ENCODE measurements at regions not wholly inside any gene's neighbourhood (a gene's known extent, or its start where the extent isn't known, plus 50 kb on each side); places are given as distances from the start of the nearest gene placed in this dataset.

DNA sequence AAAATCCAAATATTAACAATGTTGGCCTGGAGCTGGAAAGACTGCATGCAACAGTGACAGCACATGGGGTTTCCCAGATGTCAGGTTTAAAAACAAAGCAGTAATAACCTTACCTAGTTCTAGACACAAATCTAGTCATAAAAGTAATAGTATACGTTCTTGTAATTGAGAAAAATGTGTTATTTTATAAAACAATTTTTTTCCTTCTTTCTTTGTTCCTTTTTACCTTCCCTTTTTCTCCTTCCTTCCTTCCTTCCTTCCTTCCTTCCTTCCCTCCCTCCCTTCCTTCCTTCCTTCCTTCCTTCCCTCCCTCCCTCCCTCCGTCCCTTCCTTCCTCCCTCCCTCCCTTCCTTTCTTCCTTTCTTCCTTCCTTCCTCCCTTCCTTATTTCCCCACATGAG is 242.7 kb upstream of the PDE10A start:
- DNase-seq, result no peak

DNA sequence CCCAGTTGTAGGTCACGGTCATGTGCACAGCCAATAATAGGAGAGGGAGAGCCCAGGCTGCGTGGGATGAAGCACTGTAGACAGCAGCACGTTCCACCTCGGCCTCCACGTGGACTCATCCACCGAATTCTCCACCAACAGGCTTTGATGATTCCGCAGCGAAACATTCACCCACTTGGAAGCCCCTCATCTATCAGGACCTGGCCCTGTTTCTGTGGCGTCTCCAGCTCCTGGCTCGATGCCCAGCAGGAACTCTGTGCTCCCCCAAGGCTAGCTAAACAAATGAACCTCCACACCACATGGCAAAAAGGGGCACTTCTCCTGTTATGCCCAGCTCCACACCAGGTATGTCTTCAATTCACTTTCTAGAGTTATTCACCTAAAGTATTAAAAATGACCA is 237.9 kb upstream of the PDE10A start:
- DNase-seq, result no peak

DNA sequence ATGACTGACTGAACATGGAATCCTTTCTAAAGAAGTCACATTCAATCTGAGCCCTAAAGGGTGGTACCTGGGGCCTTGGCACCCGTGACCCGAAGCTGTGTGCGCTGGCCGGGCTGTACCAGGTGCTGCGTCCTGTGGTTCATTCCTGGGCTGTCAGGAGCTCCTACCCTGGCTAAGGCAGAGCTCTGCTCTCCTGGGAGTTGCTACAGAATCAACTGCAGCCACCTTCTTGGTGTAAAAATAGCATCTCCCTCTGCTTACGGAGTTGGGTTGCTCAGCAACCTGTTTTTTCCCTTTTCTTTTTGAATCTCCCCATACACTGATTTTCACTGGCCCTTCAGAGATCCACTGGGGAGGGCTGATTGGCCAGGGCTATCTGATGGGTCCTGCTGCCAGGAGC is 236.6 kb upstream of the PDE10A start:
- DNase-seq, result no peak

DNA sequence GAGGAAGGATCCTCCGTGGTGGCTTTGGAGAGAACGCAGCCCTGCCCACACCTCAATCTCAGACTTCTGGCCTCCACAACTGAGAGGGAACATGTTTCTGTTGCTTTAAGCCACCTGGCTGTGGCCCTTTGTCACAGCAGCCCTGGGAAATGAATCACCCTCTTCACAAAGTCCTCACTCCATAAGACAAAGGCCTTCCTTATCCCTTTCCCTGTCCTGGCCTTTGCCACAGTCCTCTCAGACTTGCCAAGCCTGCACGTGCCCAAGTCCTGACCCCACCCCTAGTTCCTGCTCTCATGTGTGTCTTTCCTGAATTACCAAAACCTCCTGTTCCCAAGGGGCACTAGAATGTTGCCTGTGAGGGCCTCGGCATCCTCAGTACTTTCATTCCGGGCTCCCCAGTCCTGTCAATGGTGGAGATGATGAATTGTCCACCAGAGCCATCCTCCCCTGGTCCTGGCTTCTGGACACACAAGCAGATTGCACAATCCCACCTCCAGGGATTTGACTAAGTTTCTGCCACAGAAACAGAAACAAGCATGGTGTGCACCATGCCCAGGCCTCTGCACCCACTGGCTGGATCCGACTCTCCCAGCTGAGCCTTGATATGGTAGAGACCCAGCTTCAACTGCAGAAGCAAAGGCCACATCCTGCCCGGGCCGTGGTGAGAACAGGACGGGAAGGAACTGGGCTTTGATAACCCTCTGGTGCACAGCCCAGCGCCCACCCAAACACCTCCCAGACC is 232.6 kb upstream of the PDE10A start:
- DNase-seq, result no peak

DNA sequence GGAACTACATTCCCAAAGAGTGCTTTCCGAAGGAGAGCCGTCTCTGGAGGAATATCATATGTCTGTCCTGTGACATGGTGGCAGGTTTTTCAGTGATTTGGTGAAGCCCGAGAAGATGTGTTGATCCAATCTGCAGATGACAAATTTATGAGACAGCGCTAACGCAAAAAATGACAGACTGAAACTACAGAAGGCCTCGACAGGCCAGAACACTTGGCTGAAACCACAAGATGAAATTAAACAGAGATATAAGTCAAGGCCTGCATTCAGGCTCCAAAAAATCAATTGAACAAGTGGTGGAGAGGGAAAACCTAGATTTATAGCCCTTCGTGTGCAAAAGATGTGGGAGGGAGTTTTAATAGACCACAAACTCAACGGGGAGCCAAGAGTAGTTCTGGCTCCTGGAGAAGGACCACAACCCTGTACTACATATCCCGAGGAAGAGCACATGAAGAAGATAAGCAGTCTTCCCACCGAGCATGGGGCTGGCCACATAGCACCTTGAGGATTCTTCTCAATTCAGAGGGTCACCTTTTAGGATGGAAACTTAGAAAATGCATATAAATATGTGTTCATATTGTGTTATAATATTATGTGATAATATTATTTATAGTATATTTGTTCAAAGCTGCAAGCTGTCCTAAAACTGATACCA is 231.3 kb upstream of the PDE10A start:
- DNase-seq, result no peak

DNA sequence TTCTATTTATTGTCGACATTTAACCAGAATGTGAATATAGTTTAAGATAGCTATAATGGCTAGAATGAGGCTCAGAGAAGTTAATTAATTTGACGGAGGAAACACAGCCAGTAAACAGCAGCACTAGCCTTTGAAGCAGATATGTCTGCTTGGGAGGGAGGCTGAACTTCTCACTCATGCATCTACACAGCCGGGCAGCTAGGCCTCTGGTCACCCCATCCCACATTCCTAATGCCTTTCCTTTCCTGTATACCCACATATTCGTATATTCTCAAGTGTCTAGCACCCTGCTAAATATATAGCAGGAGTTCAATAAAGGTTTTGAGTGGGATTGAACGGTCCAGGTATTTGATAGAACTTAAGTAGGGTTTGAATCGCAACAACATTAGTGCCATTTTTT is 230.4 kb upstream of the PDE10A start:
- no peak for DNase-seq

DNA sequence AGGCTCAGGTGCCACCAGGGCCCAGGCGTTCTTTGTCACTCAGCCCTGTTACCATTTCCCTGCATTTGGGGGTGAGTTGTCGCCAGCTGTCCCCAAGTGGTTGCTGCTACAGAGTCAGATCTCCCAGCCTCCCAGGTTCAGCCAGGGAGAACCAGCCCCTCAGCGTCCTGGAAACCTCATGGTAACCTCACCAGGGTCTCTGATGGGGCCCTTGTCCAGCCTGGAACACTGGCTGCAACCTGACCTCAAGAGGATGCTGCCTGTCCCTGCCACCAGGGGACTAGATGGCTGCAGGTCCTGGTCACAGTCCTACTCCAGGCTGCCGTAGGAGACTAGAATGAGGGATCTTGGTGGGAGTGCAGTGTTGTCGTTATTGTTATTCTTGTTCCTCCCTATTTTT is 228.3 kb upstream of the PDE10A start:
- no peak for DNase-seq

DNA sequence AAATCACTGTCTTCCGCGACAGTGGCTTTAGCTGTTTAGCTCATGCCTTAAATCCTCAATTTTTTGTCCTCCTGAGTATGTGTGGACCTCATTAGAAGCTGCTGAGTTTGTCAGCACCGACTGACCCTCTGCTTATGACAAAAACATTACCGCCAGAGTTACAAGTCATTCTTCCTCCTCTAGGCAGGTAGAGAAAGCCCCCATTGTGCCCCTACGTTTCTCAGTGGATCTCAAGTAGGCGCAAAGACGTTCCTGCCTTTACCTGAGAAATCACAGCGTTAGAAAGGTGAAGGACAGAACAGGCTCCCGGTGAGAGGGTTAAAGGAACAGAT is 227.3 kb upstream of the PDE10A start:
- DNase-seq, result no peak

DNA sequence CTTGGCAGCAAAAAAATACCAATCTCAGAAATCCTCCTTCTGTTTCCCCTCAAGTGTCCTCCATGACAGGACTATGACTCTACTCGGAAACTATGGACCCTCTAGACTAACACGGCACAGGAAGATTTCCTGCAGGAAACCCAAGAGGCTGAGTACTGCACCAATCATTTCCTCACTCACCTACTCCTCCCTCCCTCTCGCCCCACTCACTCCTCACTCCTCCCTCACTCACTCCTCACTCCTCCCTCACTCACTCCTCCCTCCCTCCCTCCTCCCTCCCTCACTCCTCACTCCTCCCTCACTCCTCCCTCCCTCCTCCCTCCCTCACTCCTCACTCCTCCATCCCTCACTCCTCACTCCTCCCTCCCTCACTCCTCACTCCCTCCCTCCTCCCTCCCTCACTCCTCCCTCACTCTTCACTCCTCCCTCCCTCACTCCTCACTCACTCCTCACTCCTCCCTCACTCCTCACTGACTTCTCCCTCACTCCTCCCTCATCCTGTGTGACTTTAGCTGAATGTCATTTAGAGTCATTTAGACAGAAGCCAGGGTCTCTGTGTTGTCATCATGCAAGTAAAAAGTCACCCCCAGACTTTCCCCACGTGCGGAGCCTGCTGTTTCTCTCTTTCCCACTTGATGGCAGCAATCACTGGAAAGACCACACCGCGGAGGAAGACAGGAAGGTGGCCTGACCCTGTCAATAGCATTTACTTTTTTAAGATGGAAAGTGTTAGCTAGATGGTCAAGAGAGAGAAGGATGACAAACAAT is 226.8 kb upstream of the PDE10A start:
- no peak for DNase-seq

DNA sequence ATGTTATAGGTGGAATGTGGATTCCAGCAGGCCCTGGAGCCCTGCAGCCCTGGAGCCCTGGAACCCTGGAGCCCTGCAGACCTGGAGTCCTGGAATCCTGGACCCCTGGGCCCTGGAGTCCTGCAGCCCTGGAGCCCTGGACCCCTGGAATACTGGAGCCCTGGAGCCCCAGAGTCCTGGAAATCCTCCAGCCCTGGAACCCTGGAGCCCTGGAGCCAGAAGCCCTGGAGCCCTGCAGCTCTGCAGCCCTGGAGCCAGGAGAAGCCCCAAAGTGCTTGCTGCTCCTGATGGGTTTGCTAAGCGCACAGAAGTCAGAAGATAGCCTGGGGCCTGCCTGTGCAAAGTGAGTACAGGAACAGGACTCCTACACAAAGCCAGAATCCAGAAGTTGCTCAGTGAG is 223.1 kb upstream of the PDE10A start:
- no peak for DNase-seq

DNA sequence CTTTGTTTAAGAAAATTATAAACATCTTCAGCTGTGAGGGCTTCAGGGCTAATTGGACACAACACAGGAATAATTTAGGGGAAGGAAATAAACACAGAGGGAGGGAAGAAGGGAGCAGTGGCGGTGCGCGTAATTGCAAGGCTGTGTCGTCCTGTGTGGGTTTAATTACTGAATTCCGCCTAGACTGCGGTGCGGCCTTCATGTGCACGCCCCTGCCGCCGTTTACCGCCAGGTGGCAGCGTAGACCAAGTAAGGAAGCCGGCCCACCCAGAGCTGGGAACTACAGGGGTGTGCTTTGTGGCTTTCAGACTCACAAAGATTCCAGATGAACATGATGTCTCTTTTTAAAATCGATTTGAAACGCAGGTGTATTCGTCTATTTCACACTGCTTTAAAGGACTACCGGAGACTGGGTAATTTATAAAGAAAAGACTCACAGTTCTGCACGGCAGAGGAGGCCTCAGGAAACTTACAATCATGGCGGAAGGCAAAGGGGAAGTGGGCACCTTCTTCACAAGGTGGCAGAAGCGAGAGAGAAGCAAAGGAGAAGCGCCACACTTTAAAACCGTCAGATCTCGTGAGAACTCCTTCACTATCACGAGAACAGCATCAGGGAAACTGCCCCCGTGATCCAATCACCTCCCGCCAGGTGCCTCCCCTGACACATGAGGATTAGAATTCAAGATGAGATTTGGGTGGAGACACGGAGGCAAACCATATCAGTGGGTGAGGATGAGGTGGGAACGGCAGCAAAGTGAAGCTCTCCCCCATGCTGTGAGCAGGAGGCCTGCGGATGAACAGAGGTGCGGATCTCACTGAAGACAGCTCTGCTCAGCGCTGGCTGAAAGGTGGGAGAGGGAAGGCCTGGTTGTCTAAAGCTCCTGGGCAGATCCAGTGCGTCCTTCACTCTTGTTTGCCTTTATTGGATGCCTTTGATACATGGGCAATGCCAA is 222.0 kb upstream of the PDE10A start:
- DNase-seq, result peak; percentile 68

DNA sequence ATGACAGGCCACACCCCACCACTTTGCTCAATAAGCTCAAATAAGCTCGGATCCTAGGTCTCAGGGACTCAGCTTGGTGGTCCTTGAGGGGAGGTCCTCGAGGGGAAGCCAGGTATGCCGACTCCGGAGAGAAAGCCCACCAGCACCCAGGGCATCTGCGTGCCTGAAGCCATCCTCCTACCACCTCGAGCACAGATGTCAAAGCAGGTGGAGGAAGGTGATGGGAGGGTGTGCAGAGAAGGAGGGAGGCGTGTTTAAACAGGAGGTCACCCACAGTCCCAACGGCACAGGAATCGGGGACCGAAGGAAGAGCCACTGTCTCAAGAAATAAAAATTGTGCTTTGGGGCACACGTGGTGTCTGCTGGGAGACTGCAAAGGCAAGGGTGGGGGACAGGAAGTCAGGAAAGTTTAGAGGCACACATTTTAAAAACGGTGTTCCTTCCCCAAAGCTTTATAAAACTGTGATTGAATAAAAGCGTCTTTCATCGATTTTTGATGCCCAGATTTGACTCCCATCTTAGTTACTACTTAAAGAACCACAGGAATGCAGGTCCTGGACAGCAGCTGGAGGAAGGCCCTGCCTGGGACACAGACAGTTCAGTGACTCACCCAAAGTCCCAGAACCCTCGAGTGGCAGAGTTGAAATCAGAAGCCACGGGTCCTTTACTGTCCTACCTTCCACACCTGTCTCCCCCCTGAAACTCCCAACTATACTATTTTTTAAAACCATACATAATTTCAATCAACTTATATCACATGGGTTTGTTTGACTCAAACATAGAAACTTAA is 221.0 kb upstream of the PDE10A start:
- DNase-seq, result no peak

DNA sequence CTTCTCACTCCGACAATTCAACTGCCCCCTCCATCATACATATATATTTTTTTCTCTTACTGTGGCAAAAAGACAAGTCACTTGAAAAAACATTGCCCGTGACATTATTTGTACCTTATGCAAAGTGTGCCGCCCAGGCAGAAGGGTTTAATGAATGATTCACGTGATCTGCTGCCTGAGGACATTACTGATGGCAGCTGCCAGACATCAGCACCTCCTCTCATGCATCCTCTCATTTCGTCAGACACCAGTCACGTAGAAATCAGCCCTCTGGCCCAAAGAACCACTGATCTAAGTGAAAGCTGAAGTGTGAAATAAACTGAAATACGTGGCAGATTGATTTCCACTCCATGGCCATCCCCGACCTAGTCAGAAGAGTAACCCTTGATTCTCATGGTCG is 218.8 kb upstream of the PDE10A start:
- DNase-seq, result no peak

DNA sequence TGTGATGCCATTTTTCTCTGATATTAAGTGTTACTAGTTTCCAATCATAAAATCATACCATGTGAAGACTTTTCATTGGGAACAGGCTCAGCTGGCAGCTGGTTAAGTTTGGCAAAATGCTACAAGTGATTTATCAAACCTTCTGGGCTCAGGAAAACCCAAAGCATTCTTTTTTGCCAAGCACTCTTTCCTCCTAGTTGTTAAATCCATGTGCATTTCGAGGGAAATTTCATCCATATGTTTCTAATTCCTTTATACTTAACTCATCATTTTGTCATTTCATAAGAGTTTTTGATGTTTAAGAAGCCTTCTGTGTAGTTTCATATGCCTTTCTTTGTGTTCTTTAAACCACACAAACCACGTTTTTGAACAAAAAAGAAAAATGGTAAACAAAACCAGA is 217.6 kb upstream of the PDE10A start:
- DNase-seq, result no peak

DNA sequence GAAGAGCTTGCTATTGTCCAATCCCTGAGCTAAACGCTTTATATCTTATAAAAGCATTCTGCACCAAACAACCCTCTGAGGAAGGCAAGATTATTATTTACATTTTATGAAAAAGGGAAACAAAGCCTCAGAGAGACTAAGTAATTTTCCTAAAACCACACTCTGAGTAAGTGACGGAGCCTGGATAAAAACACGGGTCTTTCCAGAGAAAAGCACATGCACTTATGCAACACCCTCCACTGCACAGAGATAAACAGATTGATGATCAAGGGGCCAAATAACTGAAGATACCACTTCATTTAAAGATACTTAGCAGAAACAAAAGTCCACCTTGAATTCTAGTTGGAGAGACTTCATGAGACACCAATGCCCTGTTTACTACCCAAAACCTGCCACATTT is 214.7 kb upstream of the PDE10A start:
- DNase-seq, result no peak

DNA sequence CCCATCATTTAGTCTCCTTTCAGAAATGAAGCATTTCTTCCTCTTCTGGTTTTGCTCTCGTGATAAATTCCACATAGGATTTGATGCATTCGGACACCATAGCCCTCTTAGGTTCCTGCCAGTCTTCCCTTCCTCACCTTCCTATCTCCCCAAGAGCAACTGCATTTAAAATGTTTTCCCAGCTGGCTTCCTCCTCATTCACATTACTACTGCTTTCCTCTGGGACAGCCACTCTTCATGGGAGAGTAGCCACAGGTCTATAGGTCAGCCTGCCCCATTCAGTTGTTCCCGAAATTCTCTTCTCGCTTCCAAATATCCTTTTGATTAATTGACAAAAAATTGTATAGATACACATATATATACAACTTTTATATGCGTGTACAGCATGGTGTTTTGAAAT is 214.2 kb upstream of the PDE10A start:
- DNase-seq, result no peak

DNA sequence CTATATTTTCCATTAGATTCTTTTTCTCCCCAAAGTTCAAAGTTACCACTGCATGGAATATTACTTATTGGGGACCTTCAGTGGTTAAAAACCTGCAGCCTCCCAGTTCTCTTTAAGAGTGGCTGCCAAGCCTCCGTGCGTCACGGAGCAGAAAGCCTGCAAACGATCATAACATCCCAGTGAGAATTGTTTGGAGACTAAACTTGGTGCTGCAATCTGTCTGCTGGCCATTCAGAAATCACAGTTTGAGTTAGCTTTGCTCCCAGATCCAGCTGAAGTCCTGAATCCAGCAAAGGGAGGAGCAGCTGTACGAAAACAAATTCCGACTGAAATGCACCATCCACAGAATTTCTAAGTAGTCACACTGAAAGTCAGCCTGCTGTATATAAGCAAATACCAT is 213.5 kb upstream of the PDE10A start:
- DNase-seq, result no peak

DNA sequence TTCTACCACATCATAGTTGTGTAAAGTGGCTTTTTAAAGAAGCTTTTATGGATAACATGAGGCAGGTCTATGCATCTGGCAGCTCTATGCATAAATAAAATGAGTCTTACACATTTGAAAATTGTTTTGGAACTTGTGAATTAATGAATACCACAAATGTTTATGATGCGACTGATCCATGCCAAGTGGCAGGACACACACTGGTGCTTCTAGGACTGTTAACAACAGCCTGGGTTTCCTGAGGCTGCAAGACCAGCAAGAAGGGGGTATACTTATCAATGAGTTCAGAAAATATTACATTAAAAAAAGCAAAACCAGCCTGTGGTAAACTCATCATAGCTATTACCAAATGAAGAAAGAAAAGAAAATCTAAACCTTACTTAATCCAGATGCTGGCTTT is 212.9 kb upstream of the PDE10A start:
- no peak for DNase-seq

DNA sequence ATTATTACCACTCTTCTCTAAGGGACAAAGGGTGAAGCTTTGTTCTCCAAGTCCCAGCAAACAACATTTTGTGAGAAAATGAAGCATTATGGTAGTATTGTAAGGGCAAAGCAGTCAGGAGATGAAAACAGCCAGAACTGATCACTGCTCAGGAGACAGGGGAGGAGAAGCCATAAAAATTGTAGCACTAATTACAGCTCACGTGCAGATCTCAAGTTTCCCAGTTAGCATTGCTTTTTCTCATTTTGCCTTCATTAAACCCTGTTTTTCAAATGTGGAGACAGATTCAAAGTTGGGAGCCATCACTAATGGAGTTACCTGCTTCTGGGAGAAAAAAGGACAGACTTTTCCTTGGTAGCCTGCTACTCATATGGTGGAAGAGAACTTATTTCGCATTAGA is 210.9 kb upstream of the PDE10A start:
- no peak for DNase-seq

DNA sequence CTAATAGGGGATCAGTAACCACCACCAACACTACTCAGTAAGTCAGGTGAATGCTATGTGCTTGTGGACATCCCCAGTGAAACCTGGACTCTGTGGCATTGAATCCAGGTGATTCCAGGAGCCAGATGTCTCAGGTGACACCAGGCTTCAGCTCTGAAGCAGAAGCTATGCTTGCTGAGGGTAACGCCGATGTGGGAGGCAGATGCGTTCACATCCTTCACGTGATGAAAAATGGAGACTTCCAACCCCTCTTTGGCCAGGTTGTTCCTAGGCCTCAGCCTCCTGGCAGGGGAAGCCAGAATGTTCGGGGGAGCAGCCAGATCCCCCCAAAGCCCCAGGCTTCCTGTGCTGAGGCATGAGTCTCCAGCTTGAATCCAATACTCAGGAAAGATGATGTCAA is 209.8 kb upstream of the PDE10A start:
- no peak for DNase-seq

DNA sequence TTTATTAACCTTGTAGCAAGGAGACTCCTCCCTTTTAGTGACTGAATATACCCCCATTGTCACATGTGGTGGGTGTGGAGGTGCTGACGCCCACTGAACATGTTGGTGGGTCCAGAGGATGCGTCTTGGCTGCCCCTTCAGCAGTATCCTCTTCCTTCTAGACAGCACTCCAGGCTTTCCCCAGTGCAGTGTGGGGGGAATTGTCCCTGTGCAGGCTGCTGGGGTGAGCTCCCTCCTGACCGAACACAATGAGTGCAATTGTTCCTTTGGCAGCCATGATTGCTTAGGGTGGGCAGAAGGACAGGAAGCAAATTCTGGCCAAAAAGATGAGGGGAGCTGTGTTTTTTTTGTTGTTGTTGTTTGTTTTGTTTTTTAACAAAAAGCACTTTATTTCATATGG is 209.3 kb upstream of the PDE10A start:
- DNase-seq, result no peak

DNA sequence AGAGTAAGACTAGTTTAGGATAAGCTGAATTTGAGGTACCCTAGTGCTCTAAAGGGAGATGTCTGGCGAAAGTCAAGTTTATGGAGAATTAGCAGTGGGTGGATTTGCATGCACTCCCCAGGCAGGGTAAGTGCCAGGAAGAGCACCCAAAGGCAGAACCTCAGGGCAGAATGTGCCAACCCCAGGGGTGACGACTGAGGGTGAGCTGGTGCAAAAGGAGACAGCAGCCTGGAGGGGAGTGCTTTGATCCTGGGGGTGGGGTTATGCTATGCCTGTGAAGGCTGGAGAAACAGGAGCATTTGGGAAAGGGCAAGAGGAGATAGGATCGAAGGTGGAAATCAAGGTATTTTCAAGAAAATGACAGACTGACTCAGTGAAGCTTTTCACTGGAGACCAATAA is 208.5 kb upstream of the PDE10A start:
- no peak for DNase-seq

Data from stimulated activated CD4-positive, alpha-beta T cell treated with anti-CD3 and anti-CD28 coated beads, Interleukin-12 subunit alpha, Interleukin-12 subunit beta, amount 100 ng/mL, for 4 hours (primary cell).